CD1c-positive myeloid dendritic cell (primary cell): ENCODE measurements at regions not wholly inside any gene's neighbourhood (a gene's known extent, or its start where the extent isn't known, plus 50 kb on each side); places are given as distances from the start of the nearest gene placed in this dataset.
"Not testable (repeated sequence)": the region's sequence is repeated elsewhere in the genome, so short reads cannot be mapped to it uniquely, and the experiment has no call there.

Experiments used
- DNase-seq: peaks from one replicate; pipeline ENCODE4 v3.0.0-alpha.2; 2016; ENCODE audit errors: extremely low spot score

- DNase-seq = no peak
These were observed 252.7 kb upstream of the GRIA1 start for GRCh38 chr5:153237671-153238332.

- DNase-seq = no peak
These were observed 233.1 kb upstream of the GRIA1 start for GRCh38 chr5:153257381-153257780.

GRCh38 chr5:153258469-153258868, 232.0 kb upstream of the GRIA1 start:
- no peak for DNase-seq

GRCh38 chr5:153267506-153267905, 223.0 kb upstream of the GRIA1 start:
- no peak for DNase-seq

- no peak for DNase-seq
These were observed 214.8 kb upstream of the GRIA1 start for GRCh38 chr5:153275695-153276094.

GRCh38 chr5:153276151-153276550, 214.3 kb upstream of the GRIA1 start:
- DNase-seq = no peak

- DNase-seq = not testable (repeated sequence)
These were observed 194.1 kb upstream of the GRIA1 start for GRCh38 chr5:153296251-153296844.

GRCh38 chr5:153299891-153300290, 190.6 kb upstream of the GRIA1 start:
- DNase-seq = no peak

GRCh38 chr5:153308282-153308681, 182.2 kb upstream of the GRIA1 start:
- no peak for DNase-seq

GRCh38 chr5:153318556-153318955, 171.9 kb upstream of the GRIA1 start:
- no peak for DNase-seq

- DNase-seq = no peak
These were observed 169.0 kb upstream of the GRIA1 start for GRCh38 chr5:153321478-153321877.

GRCh38 chr5:153340139-153340538, 150.3 kb upstream of the GRIA1 start:
- DNase-seq = no peak

- no peak for DNase-seq
These were observed 149.7 kb upstream of the GRIA1 start for GRCh38 chr5:153340738-153341137.

- DNase-seq = no peak
These were observed 148.0 kb upstream of the GRIA1 start for GRCh38 chr5:153342487-153342886.

- no peak for DNase-seq
These were observed 142.9 kb upstream of the GRIA1 start for GRCh38 chr5:153347611-153348010.

GRCh38 chr5:153350175-153350883, 140.1 kb upstream of the GRIA1 start:
- DNase-seq = no peak

GRCh38 chr5:153352685-153353219, 137.7 kb upstream of the GRIA1 start:
- no peak for DNase-seq

GRCh38 chr5:153357493-153358112, 132.9 kb upstream of the GRIA1 start:
- no peak for DNase-seq

GRCh38 chr5:153358315-153358976, 132.0 kb upstream of the GRIA1 start:
- DNase-seq = no peak

GRCh38 chr5:153360860-153361259, 129.6 kb upstream of the GRIA1 start:
- DNase-seq = no peak

GRCh38 chr5:153361735-153362409, 128.6 kb upstream of the GRIA1 start:
- no peak for DNase-seq
